SK-N-DZ (cell line): ENCODE measurements at regions not wholly inside any gene's neighbourhood (a gene's known extent, or its start where the extent isn't known, plus 50 kb on each side); places are given as distances from the start of the nearest gene placed in this dataset.

Experiments used
- DNase-seq: peaks from one replicate; pipeline ENCODE4 v3.0.0-alpha.2; 2015; ENCODE audit warnings: low spot score

DNA sequence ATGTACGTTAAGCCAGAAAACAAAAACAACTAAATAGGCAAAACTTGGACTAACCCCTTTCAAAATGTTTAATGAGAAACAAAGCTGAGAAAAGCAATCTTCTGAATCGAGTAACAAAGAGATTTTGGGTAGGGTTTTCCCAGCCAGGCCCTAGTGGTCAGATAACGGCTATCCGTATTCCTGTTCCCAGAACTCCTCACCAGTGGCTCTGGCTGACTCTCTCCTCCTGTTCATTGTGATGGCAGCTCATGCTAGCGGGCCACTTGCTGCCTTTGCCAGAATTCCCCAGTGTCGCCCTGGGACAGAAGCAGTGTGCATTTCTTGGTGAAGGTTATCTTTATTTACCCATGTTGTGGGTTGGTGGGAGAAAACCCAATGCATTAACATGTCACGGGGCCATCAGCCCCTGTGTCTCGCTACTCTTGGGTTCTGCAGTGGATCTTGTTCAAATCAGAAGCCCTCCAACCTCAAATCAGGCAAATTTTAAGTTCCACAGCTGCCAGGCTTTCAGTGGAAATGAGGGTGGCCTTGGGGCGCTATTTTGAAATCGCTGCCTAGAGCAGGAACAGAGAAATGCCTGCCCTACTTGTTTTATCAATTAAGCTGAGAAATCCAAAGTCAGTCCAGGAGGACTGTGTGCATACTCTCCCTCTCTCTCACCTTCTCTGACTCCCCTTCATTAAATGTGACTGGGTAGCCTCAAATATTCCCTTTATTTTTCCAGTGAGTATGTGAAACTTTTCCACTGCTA, 164.5 kb upstream of the NPVF start:
- no peak for DNase-seq

DNA sequence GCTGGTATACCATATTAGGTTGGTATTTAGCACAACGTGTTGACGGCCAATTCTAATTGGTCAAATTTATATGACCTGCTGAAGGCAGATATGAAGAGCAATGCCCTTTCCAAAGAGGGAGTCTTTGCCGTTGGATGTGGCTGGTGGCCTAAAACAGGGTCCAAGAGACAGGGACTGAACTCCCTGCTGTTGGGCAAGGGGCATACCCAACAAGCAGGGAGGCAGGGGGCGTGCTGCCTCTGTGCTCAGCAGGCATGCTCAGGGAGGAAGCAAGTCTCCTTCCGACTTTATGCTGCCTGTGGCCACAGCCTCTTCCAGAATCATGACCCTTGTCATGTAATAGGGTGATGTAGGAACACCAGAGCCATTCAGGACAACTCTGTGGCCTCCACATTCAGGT, 167.7 kb upstream of the NPVF start:
- DNase-seq: no peak

DNA sequence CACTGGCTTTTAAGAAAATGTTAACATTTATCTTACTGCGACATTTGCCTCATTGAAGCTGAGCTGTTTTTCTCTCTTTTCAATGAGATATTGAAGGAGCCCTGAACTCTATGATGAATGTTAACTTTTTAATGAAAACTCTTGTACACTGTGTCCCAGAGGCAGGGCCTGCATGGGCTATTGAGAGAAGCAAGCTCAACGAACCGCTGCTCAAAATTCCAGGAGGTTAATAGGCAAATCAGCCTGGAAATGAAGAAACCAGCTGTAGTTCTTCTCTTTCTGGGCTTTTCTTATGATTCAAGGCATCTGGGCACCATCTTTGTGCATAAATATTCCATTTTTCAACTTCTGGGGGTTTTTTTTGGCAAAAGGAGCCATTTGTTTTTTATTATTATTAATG, 168.4 kb upstream of the NPVF start:
- no peak for DNase-seq

DNA sequence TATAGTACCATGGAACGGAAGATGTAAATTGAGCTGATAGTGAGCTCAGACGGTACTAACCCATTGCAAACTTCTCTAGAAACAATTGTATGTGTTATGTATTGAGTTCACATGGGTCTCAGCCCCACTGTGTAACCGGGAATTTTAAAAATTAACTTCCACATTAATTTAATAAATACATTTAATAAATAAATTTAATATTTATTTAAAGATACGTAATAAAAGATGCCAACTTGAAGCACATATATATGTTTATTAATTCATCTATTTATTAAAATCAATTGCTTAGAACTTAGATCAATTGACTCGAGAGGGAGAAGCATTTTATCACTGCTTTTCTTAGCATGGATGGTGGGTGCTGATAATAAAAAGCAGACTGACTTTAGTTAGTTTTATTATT, 170.1 kb upstream of the NPVF start:
- no peak for DNase-seq

DNA sequence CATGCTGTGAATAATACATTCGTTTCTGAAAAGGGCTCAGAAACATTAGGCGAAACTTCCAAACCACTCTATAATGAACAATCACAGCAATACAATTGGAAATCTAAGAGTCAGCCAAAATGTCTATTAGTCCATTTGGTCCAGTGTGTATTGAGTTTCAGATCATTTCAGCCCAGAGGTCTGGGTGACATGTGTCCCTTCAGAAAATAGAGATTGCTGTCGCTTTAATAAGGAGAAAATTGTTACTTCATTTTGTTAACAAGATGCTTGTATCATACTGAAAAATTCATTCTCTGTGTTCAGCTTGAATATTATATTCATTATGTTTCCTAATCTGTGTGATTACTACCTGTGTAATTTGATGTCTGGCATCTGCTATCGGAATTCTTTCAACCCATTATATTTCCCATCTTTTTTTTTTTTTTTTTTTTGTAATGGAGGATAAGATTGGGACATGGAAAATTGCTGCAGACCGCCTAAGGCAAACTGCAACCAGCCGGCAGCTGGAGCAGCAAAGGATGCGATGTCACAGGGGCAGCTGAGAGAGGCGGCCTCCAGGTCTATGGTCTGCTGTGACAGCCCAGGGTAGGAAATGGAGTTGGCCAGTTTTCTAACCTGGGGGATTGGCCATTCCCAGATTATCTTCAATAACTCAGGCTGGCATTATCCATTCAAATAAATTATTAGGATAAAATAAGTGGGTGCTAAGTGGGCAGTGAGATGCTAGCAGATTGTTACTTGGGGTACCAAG, 170.9 kb upstream of the NPVF start:
- no peak for DNase-seq

DNA sequence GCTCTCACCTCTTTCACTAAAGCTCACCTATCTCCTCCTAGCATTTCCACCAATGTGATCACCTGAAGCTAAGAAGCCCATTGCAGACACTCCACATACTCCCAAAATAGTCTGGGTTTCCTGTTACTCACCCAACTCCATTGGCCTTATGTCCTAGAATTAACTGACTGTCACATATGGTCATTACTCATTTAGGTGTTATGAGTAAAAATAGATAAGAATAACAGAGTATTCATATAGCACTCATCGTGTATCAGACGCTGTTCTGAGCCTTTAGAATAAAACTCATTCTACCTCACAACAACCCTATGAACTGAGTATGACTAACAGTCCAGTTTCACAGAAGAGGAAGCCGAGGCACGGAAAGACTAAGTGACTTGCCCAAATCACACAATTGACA, 174.2 kb upstream of the NPVF start:
- DNase-seq: no peak

DNA sequence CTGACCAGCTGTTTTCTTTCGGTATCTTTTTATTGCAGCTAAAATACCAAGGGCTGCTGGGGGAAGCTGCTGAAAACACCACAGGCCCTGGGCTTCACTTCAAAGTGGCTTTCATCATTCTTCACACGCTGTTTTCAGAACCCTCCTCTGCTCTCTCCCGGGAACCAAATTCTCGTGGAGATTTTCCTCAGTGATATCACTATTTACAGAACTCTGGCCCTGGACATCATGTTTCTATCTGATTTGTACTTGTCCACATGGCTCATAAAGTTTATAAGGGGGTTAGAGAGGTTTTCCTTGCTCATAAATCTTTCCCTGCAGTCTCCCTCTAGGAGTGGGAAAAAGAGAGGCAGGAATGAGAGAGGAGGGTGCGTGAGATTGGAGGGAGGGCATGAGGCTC, 177.4 kb upstream of the NPVF start:
- no peak for DNase-seq

DNA sequence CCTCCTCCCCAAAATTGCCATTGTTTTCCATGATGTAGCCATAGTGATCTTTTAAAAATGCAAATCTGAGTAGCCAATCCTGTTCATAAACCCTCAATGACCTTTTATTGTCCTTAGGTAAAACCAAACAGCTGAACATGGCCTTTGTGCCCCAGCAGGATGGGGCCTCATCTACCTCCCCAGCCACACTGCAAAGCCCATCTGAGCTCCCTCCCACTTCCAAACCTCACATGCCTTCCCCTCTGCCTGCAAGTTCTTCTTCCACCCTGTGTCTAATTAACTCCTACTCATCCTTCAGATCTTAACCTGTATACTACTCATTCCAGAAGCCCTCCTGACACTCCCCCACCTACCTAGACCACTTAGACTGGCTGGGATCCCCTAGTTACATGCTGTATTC, 178.8 kb upstream of the NPVF start:
- DNase-seq: no peak

DNA sequence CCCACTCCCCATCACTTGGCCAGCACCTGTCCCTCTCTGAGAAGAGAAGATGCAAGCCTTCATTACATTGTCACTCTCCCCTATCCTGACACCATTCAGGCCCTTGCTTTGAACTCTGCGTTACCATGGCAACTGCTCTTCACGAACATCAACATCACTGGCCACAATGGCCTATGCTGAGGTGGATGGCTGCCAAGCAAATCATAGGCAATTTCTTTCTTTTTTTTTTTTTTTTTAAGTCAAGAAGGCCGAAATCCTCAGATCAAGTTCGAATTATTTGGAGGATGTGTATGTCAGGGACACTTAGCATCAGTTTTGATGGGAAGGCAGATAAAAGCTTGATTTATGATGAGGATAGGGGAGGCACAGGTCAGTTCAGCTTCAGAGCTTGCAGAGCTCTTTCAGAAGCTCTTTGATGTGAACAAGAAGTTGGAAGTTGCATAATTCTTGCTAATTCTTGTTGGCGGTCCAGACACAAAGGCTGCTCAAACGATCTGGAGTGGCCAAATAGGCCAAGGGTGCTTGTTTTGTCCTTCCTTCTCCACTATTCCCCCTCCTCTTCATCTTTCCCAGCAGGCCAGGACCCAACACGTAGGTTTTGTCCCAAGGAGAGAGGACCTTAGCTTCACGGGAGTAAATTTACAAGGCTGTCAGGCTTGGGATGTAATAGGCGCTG, 179.9 kb upstream of the NPVF start:
- DNase-seq: peak; percentile 71

DNA sequence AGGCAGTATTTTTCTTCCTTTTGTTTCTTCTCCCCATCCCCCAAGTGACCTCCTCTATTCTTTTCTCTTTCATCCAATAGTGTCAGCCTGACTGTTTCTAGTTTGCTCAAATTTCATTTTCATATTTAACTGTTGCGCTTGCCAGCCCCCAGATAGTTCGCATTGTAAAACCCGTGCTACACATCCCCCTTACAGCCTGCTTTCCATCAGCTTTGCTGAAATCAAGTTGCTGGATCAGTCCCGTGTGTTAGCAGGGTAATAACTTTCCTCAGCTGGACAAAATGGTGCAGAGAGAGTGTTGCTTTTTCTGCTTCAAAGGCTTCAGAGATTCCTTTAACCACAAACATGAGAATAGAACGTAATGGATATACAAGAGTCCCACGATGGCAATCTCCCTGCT, 180.6 kb upstream of the NPVF start:
- no peak for DNase-seq

DNA sequence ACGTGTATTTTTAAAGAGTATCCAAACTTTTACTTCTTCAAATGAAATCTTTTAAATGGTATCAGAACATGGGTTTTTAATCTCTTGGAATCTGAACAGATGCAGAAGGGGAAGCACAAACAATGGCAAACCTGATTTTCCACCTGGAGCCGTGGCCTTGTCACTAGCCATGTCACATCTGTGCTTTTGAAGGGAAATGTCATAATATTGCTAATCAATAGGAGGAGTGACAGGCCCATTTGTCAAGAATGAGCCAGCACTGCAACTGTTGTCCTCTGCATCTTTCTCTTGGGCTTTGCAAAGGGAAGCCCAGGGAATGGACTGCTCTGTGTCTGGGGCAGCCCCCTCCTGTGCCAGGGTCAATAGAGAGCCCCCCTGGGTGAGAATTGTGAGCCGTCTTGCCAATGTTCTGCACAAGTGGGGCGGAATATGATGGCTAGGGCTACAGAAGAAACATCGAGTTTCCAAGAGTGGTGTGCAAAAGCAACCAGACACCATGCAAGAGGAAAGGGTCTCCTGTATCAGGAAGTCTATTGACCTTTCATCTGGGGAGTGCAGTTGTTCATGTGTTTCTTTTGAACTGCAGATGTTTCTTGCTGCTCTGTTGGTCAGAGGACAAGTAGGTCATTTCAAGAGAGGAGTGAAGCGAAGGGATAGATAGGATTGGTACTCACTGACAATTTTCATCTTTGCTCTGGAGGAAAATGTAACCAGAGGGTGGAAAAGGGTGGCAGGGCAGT, 181.8 kb upstream of the NPVF start:
- no peak for DNase-seq

DNA sequence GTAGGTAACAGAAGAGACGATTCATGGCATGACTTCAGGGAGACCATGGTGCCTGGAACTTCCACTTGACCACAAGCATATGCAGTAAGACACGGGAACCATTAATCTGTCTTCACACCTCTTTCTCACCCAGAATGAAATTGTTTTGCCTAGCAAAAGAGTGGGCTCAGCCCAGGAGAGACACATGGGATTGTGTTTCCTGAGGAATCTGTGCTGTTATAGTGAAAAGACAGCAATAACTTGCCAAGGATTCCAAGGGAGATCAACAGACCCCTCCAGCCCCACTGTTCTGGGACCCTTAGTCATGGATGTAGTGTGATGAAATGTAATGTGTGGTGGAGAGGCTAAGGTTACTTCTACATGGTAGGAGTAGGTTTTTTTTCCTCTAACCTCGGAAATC, 192.5 kb upstream of the NPVF start:
- DNase-seq: no peak

DNA sequence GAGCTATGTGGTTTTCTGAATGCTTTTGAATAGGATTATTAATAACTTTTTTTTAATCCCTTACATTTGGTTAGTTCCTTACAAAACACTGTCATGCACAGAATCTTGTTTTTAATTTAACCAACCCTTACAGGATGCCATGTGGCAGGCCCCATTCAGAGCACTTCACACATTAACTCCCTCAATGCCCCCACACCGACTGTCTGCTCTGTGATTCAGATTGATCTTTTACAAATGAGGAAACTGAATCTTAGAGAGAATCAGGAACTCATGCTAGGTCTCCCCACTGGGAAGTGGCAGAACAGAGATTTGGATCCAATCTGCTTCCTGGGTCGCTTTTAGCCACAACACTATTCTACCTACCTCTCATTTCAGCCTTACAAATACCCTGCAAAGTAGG, 195.8 kb upstream of the NPVF start:
- DNase-seq: no peak

DNA sequence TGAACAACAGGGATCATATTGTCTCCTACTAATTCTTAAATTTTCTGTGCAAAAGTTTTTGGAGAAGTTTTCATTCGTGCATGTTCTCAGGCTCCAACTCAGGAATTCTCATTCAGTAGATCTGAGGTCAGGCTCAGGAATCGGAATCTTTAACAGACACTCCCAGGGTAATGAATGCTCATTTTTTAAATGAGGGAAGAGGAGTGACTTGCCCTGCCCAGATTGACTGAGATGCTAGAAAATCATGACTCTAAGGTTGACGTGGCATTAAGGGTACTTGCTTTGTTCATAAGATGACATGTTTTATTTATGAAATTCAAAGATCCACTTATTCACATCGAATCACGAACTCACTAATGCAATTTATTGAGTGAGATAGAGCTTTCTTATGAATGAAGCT, 196.6 kb upstream of the NPVF start:
- no peak for DNase-seq

DNA sequence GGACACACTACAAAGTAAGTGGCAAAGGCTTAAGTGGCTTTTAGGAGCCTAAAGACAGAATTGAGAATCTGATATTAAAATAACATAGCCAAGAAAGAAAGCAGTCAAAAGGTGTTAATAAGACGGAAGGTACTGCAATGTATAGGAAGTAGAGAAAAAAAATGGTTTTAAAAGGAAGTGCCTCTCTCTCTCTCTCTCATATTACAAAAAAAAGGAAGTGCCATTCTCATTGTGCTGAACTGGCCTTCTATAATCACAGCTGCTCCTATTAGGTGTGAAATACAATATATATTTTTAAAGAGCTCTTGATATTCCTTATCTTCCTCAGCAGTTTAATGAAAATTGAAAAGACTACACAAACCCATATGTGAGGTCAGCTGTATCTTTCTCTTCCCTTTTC, 199.4 kb upstream of the NPVF start:
- no peak for DNase-seq

DNA sequence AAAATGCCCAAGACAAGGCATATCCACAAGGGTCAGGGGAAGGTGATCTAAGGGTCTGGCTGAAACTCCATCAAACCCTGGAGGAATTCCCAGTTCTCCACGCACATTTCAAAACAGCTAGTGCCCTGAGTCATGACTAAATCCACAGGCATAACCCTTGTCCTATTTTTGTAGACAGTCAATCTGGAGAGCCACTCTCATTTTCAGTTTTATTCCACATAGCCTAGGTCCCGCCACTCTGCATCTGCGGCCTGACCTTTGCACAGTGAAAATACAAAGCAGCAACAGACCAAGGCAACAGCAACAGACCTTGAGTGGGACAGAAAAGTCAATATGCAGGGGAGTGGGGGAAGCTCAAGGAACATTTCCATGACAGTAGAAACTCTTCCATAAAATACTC, 201.4 kb upstream of the NPVF start:
- DNase-seq: no peak

DNA sequence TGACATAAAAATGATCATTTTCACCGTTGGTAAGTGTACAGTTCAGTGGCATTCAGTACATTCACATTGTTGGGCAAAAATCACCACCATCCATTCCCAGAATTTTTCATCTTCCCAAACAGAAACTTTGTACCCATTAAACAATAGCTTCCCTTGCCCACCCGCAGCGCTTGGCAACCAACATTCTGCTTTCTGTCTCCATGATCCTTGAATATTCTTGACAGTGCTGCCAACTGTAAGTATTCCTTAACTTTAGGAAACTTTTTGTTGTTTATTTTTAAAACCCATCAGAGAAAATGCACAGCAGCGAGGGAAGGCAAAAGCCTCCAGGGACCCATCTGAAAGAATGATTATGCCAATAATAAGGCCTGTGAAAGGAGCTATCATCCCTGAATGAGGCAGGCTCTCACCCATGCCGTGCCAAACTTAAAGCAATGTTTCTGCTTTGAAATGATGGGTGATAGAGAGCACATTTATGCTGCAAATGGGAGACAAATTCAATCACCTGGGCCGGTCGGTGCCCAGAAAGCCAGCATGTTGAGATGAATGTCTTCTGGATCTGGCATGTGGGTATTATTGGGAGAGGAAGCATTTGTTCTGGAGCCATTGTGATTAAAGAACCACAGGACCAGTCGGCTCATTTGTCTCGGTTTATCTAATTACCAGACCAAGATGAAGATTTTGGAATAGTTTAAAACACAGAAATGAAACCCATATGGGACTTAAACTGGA, 202.1 kb upstream of the NPVF start:
- DNase-seq: no peak

DNA sequence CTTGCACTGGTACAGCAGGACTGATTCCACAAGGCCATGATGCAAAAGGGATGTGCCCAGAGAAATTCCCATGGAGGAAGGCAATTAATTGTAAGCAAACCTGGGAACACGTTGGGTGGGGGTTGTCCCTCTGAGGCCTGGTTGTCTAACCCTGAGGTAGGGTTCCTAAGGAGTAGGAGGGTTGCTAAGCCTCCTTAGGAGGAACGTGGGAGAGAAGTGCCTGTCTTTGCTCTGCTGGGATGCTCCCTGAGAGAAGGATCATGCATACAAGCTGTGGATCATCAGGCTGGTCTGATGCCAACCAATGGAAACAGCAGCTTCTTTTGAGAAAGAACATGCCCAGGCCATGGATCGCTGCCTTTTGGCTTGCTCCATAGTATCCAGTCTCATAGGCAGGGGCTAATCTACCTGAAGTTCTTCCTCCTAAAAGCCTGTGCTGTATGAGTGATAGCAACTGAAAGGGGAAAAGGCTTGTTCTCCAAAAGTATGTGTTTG, 203.7 kb upstream of the NPVF start:
- no peak for DNase-seq

DNA sequence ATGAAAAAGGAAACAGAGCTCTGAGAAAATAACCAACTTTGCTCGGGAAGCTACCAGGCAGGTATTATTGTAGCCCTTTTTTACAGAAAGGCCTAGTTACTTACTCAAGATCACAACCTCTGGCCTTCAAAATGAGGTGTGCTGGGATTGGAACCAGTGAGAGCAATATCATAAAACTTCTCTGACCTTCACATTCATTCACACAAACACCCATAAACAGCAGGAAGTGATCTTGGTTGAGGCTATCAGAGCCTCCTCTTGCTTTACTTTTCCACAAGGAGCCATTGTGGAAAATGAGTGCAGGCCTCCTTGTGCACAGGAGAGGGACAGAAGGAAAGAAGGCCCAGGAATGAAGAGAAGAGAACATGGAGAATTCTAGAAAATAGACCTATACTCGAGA, 204.5 kb upstream of the NPVF start:
- no peak for DNase-seq

DNA sequence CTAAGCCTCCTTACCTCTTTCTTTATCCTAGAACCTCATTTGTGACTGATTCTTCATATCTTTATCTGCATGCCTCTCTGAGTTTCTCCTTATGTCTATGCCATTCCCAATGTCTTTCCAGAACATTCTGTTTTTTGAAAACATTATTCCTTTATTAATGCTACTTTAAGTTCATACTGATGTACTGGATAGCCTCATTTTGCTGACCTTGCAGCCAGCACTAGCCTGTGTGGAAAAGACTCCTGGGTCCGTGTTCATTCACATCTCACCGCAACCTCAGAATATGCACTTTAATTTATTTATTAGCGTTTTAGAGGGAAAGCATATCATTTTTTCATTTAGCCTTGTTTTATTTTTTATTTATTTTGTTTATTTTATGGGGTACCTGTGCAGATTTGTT, 208.1 kb upstream of the NPVF start:
- DNase-seq: no peak

DNA sequence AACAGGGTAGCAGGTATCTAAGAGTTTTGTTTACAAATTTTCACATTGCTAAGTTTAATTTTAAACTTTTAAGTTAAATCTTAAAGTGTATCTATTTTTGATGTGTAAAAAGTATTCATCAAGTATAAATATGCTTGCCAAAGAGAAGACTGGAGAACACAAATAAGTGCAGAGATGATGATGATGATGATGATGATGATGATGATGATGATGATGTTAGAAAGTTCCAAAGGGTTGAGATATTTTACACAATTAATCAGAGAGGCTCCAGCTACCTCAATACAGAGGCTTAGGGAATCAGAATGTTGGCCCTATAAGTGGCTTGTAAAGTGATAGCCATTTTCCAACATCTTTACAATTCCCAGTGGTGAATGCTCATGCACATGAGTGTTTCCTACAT, 209.0 kb upstream of the NPVF start:
- DNase-seq: no peak
